OCI-LY3 (cell line): ENCODE measurements at regions not wholly inside any gene's neighbourhood (a gene's known extent, or its start where the extent isn't known, plus 50 kb on each side); places are given as distances from the start of the nearest gene placed in this dataset.

ENCODE experiments used
- H2AFZ ChIP-seq: fragments of 200-600, 300-600 bp; shearing (Covaris generic); 2 replicates; pipeline ENCODE4 v1.6.0; 2014; ENCODE audit warnings: antibody characterized with exemption, low read depth, low read length
- H3K27ac ChIP-seq: fragments of 200-600, 300-600 bp; sonication (generic); 2 replicates; pipeline ENCODE4 v1.5.1; 2014; ENCODE audit warnings: mild to moderate bottlenecking, low read length, moderate library complexity, mixed read lengths
- H3K27me3 ChIP-seq: fragments of 200-600, 300-600 bp; sonication (generic); 2 replicates; pipeline ENCODE4 v1.6.1; 2014; ENCODE audit warnings: low read depth, low read length, mixed read lengths
- H3K36me3 ChIP-seq: fragments of 200-600, 300-600 bp; sonication (generic); replicated peaks from 2 replicates; pipeline ENCODE3; 2014; ENCODE audit warnings: low read depth, low read length, mixed read lengths
- H3K4me1 ChIP-seq: fragments of 300-600, 200-600 bp; sonication (generic); 2 replicates; pipeline ENCODE4 v1.6.1; 2014; ENCODE audit warnings: low read length, mixed read lengths
- H3K4me2 ChIP-seq: fragments of 200-600, 300-600 bp; sonication (generic); 2 replicates; pipeline ENCODE4 v1.6.1; 2014; ENCODE audit warnings: low read length, mixed read lengths
- H3K4me3 ChIP-seq: fragments of 300-600, 200-600 bp; sonication (generic); 2 replicates; pipeline ENCODE4 v1.5.1; 2014; ENCODE audit warnings: antibody characterized with exemption, mild to moderate bottlenecking, low read length, moderate library complexity
- H3K79me2 ChIP-seq: fragments of 300-600, 200-600 bp; shearing (Covaris generic); 2 replicates; pipeline ENCODE4 v1.6.1; 2014; ENCODE audit warnings: mild to moderate bottlenecking, low read length, mixed read lengths
- H3K9ac ChIP-seq: fragments of 300-600, 200-600 bp; shearing (Covaris generic); 2 replicates; pipeline ENCODE4 v1.6.0; 2014; ENCODE audit warnings: mild to moderate bottlenecking, low read length, moderate library complexity
- H3K9me3 ChIP-seq: fragments of 200-600, 300-600 bp; shearing (Covaris generic); 2 replicates; pipeline ENCODE4 v1.6.1; 2014; ENCODE audit warnings: low read length, mixed read lengths; ENCODE audit not compliant: insufficient read depth
- H4K20me1 ChIP-seq: fragments of 200-600, 300-600 bp; sonication (generic); 2 replicates; pipeline ENCODE4 v1.6.1; 2016; ENCODE audit warnings: low read length, mixed read lengths; ENCODE audit not compliant: insufficient read depth
- EZH2phosphoT487 ChIP-seq: fragments of 200-600 bp; shearing (Covaris generic); IDR thresholded peaks from 2 replicates; pipeline ENCODE4 v1.6.1; 2018; ENCODE audit warnings: antibody characterized with exemption, mixed run types, low read depth
- TF ChIP-seq, protein P1 (sequence below): fragments of 200-600, 300-600 bp; sonication (generic); IDR thresholded peaks from 2 replicates; pipeline ENCODE4 v1.5.1; 2014; ENCODE audit warnings: antibody characterized with exemption, low read length, low read depth

DNA sequence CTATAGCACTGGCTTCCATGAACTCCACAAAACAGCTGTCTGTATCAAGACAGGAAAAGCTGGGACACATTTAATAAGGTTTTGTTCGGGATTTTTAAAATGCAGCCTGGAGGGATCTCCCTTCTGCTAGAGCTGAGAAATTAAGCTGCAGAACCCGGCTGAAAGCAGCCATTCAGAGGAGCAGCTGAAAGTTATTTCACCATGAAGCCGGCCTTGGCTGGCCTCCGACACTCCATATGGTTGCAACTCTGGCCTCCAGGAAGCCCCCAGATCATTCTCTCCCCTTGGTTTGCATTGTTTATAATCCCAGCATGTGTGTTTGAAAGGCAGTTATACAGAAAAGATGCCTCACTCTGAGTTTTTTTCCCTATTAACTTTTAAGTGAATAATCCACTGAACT is 239.4 kb downstream of the SPATA18 start:
- Histone ChIP-seq H4K20me1 (no peaks in the 10 kb centered on the region), H3K9me3 (no peaks in the 10 kb centered on the region), H3K79me2 (no peaks in the 10 kb centered on the region), H3K9ac (no peak overlapping the region), H2AFZ (no peak overlapping the region), H3K4me3 (no peak overlapping the region), H3K36me3 (no peaks in the 10 kb centered on the region), H3K4me2 (no peak overlapping the region), H3K4me1 (no peaks in the 10 kb centered on the region), H3K27me3 (0 out of 2 replicates have a peak, but pooled peaks cover 5% of the 10 kb centered on the region), H3K27ac (no peak overlapping the region)
- no peak for TF ChIP-seq EZH2phosphoT487
- TF ChIP-seq, protein P1, sequence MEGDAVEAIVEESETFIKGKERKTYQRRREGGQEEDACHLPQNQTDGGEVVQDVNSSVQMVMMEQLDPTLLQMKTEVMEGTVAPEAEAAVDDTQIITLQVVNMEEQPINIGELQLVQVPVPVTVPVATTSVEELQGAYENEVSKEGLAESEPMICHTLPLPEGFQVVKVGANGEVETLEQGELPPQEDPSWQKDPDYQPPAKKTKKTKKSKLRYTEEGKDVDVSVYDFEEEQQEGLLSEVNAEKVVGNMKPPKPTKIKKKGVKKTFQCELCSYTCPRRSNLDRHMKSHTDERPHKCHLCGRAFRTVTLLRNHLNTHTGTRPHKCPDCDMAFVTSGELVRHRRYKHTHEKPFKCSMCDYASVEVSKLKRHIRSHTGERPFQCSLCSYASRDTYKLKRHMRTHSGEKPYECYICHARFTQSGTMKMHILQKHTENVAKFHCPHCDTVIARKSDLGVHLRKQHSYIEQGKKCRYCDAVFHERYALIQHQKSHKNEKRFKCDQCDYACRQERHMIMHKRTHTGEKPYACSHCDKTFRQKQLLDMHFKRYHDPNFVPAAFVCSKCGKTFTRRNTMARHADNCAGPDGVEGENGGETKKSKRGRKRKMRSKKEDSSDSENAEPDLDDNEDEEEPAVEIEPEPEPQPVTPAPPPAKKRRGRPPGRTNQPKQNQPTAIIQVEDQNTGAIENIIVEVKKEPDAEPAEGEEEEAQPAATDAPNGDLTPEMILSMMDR: no peak

DNA sequence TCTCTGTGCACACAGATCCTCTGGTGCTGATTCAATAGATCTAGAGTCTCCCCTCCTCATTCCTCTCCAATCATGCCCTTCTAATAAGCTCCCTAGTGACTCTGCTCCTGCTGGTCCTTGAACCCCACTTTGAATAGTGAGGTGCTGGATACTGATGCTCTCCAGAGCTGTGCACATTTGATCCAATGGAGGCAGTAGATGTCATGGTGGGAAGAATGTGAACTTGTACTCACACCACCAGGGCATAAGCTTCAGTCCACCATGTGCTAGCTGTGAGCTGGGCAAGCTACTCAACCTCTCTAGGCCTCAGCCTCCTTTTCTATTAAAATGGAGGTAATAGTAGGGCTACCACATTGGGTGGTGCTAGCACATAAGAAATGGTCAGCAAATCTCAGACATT is 241.1 kb downstream of the SPATA18 start:
- Histone ChIP-seq H4K20me1 (no peaks in the 10 kb centered on the region), H3K27me3 (0 out of 2 replicates have a peak, but pooled peaks cover 5% of the 10 kb centered on the region), H3K79me2 (no peaks in the 10 kb centered on the region), H3K9ac (no peak overlapping the region), H3K9me3 (no peaks in the 10 kb centered on the region), H3K4me2 (no peak overlapping the region), H3K4me3 (no peak overlapping the region), H3K27ac (no peak overlapping the region), H3K36me3 (no peaks in the 10 kb centered on the region), H2AFZ (no peak overlapping the region), H3K4me1 (no peaks in the 10 kb centered on the region)
- TF ChIP-seq, protein P1: no peak
- no peak for TF ChIP-seq EZH2phosphoT487

DNA sequence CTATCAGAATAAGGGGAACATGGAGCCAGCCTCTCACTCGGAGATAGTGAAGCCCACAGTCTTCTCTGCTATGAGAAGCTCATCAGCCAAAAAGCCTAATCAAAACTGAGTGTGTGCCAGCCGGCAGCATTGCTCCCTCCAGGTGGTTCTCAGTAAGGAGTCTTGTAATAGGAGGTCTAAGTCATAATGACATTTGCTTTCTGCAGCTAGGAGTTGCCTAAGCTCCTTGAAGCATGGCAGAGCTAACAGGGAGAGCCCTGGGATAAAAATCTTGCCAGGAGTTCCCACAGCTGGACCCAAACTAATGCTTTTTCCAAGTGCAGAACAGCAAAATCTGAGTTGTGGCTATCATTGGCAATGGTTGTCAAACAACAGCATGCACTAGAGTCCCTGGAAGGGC is 245.2 kb downstream of the SPATA18 start:
- no peaks in the 10 kb centered on the region for H3K79me2 ChIP-seq

GRCh38 chr4:52298444-52298843 is 247.3 kb downstream of the SPATA18 start:
- Histone ChIP-seq H3K27ac (no peak overlapping the region), H3K36me3 (no peaks in the 10 kb centered on the region), H2AFZ (no peak overlapping the region), H3K9ac (no peak overlapping the region), H3K79me2 (no peaks in the 10 kb centered on the region), H3K9me3 (no peaks in the 10 kb centered on the region), H3K4me3 (no peak overlapping the region), H3K4me2 (no peak overlapping the region), H4K20me1 (no peaks in the 10 kb centered on the region), H3K27me3 (no peaks in the 10 kb centered on the region), H3K4me1 (peaks cover 5% of the 10 kb centered on the region; the same call in 1 of the 2 replicates)
- no peak for TF ChIP-seq EZH2phosphoT487
- TF ChIP-seq, protein P1: no peak

More for the DNA sequence above, 245.2 kb downstream of the SPATA18 start:
- TF ChIP-seq EZH2phosphoT487: no peak
- TF ChIP-seq, protein P1: no peak
- Histone ChIP-seq H3K4me1 (no peaks in the 10 kb centered on the region), H3K4me3 (no peak overlapping the region), H3K27ac (no peak overlapping the region), H2AFZ (no peak overlapping the region), H3K27me3 (no peaks in the 10 kb centered on the region), H3K36me3 (no peaks in the 10 kb centered on the region), H3K4me2 (no peak overlapping the region), H3K9ac (no peak overlapping the region), H3K9me3 (no peaks in the 10 kb centered on the region), H4K20me1 (no peaks in the 10 kb centered on the region)
